ENCODE measurements at regions not wholly inside any gene's neighbourhood (a gene's known extent, or its start where the extent isn't known, plus 50 kb on each side); places are given as distances from the start of the nearest gene placed in this dataset.

GRCh38 chr19:28429356-28429755, 783.6 kb downstream of the UQCRFS1 start:
- Histone ChIP-seq H3K27me3 (replicated peaks in 1 of 7) (peaks cover 0 to 9% (median 0%) of the 10 kb centered on the region in 7 donors), H3K27ac (no peak overlapping the region), H3K9me3 (peaks cover 0 to 28% (median 0%) of the 10 kb centered on the region in 8 donors), H3K4me1 (no peaks in the 10 kb centered on the region), H3K4me3 (no peak overlapping the region), H3K36me3 (no peaks in the 10 kb centered on the region)
- TF ChIP-seq POLR2AphosphoS5 (IDR thresholded peaks at IDR 0.05), result no peak
- TF ChIP-seq POLR2A (IDR thresholded peaks at IDR 0.05), result no peak
- TF ChIP-seq CTCF (IDR thresholded peaks at IDR 0.05 in 8 of 11, conservative IDR thresholded peaks at IDR 0.05 in 3 of 11), result no peak
- WGBS, 5 donors, result 78 to 94% (median 90%) methylated on average over 3 of the region's 3 CpGs
- DNase-seq, result no peak
- intact Hi-C loops (cut with DNase I; ENCODE audit: low total_unique reads), result no loop called here

DNA sequence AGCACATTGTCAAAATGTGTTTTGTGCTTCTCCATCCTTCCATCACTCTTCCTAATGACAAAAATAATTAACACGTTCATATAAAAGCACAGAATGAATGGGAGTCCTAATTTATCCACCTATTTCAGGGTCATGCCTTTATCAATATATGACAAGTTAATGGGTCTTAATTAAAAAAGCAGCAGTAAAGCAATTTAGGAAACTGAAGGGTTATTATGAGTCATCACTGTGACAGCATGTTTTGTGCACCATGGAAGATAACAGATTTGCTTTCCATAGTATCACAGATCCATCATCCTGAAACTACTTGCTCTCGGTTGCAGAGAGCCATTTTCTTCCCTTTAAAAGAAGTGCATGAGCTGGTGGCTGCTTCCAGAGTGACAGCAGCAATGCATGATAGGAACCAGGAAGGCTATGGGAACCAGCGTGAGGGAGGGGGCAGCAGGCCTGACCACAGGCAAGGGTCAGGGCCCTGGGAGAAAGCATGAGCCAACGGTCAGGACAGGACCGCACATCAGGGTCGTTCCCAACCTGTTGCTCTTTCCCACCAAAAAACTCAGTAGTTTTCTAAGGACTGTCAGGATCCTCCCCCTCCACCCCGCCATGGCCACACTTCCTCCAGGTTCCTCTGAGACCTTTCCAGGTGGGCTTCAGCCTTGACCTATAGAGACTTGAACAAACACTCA, 784.1 kb downstream of the UQCRFS1 start:
- no peaks in the 10 kb centered on the region for H3K36me3 ChIP-seq
- DNase-seq, result no peak
- TF ChIP-seq POLR2A (IDR thresholded peaks at IDR 0.05), result no peak
- no peak for TF ChIP-seq CTCF (IDR thresholded peaks at IDR 0.05 in 8 of 11, conservative IDR thresholded peaks at IDR 0.05 in 3 of 11)
- no peak for TF ChIP-seq POLR2AphosphoS5 (IDR thresholded peaks at IDR 0.05)
- H3K27ac ChIP-seq, result no peak overlapping the region
- WGBS, 5 donors, result 72 to 87% (median 79%) methylated on average over 7 of the region's 7 CpGs
- intact Hi-C loops (cut with DNase I; ENCODE audit: low total_unique reads), result no loop called here
- no peak overlapping the region for H3K4me3 ChIP-seq
- H3K9me3 ChIP-seq, result peaks cover 0 to 25% (median 0%) of the 10 kb centered on the region in 8 donors
- H3K27me3 ChIP-seq (replicated peaks in 1 of 7), result peaks cover 0 to 9% (median 0%) of the 10 kb centered on the region in 7 donors
- H3K4me1 ChIP-seq, result no peaks in the 10 kb centered on the region

GRCh38 chr19:28427376-28428083, 785.4 kb downstream of the UQCRFS1 start:
- TF ChIP-seq POLR2AphosphoS5 (IDR thresholded peaks at IDR 0.05) (no peak), CTCF (IDR thresholded peaks at IDR 0.05 in 8 of 11, conservative IDR thresholded peaks at IDR 0.05 in 3 of 11) (no peak), POLR2A (IDR thresholded peaks at IDR 0.05) (no peak)
- H3K27ac ChIP-seq, result no peak overlapping the region
- H3K36me3 ChIP-seq, result no peaks in the 10 kb centered on the region
- peaks cover 0 to 9% (median 0%) of the 10 kb centered on the region in 7 donors for H3K27me3 ChIP-seq (replicated peaks in 1 of 7)
- H3K4me3 ChIP-seq, result no peak overlapping the region
- intact Hi-C loops (cut with DNase I; ENCODE audit: low total_unique reads), result no loop called here
- no peak for DNase-seq
- H3K9me3 ChIP-seq, result peaks cover 0 to 13% (median 0%) of the 10 kb centered on the region in 8 donors
- H3K4me1 ChIP-seq, result no peaks in the 10 kb centered on the region
- WGBS, 5 donors, result 76 to 79% (median 78%) methylated on average over 9 to 10 of the region's 10 CpGs

GRCh38 chr19:28426730-28427225, 786.2 kb downstream of the UQCRFS1 start:
- Histone ChIP-seq H3K4me1 (no peaks in the 10 kb centered on the region), H3K36me3 (no peaks in the 10 kb centered on the region), H3K27ac (no peak overlapping the region), H3K9me3 (peaks cover 0 to 13% (median 0%) of the 10 kb centered on the region in 8 donors), H3K4me3 (no peak overlapping the region), H3K27me3 (replicated peaks in 1 of 7) (peaks cover 0 to 9% (median 0%) of the 10 kb centered on the region in 7 donors)
- intact Hi-C loops (cut with DNase I; ENCODE audit: low total_unique reads), result no loop called here
- no peak for DNase-seq
- WGBS, 5 donors, result 59 to 77% (median 62%) methylated on average over 4 of the region's 4 CpGs
- no peak for TF ChIP-seq POLR2AphosphoS5 (IDR thresholded peaks at IDR 0.05)
- TF ChIP-seq CTCF (IDR thresholded peaks at IDR 0.05 in 8 of 11, conservative IDR thresholded peaks at IDR 0.05 in 3 of 11), result no peak
- no peak for TF ChIP-seq POLR2A (IDR thresholded peaks at IDR 0.05)

Measured in spleen (tissue), 11 donors.